NCI-H1694 (cell line): ENCODE measurements at regions not wholly inside any gene's neighbourhood (a gene's known extent, or its start where the extent isn't known, plus 50 kb on each side); places are given as distances from the start of the nearest gene placed in this dataset.
"Not testable (repeated sequence)": the region's sequence is repeated elsewhere in the genome, so short reads cannot be mapped to it uniquely, and the experiment has no call there.

Source experiments
- DNase-seq: peaks from one replicate; lab custom pipeline; 2025; lab: John Stamatoyannopoulos, UW

DNA sequence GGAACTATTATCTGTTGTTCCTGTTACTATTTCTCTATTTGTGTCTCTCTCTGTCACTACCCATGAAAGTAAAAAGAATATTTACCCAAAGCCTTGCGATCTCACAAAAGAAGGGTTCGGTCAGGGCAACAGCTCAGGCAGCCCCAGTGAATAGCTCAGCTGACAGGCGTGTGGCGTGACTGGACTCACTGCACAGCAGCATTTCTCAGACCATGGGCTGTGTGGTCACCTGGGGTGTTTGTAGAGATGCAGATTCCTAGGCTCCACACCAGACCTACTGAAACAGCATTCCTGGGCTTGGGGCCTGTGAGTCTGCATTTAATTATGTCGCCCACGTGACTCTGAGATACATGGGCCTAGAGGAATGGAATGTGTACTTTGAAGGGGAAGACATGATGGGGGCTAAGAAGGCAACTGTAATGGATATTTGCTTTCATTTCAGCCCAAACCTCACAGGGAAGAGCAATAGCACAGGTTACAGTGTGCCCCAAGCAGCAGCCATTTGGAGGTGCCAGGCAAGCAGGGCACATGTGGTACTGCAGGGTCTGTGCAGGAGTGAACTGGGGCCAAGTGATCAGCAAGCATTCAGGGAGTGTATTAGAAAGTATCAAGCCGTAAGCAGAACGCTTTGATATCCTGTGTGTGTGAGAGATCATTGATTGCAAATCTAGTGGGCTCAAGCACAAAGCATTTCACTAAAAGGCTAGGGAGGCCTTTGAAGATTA is 90.4 kb upstream of the RBMS1 start:
- DNase-seq, result no peak

DNA sequence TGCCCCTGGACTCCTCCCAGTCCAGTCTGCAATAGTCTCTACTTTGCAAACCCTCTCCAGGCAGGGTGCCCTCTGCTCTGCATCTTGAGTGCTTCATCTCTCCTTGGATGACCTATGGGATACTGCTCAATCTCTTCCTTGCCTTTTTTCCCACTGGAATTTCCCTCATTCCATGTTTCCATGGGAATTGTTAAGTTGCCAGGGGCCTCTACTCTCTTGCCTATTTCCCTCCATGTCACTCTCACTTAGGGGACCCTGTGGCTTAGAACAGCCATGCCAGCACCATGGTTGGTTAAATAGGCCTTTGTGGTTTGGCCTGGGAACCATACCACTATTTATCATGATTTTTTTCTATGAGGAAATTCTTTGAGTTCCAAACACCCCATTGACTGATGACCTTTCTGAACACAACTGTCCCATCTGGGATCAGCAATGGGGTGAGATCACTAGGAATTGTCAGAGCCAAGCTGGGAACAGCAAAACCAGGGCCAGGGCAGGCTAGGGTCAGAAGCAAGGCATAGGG is 91.4 kb upstream of the RBMS1 start:
- no peak for DNase-seq

DNA sequence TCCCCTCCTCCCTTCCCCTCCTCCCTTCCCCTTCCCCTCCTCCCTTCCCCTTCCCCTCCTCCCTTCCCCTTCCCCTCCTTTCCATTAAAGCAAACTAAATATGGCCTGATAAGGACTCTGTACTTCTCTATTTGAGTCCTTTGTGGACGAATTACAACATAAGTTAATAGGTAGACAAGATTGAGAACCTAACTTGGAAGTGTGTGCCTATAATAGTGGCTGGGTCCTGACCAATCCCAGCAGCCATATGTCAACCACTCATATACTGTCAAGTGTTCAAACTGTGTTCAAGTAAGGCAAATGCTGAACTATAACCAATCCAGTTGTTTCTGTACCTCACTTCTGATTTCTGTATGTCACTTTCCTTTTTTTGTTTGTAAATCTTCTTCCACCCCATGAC is 97.1 kb upstream of the RBMS1 start:
- no peak for DNase-seq

DNA sequence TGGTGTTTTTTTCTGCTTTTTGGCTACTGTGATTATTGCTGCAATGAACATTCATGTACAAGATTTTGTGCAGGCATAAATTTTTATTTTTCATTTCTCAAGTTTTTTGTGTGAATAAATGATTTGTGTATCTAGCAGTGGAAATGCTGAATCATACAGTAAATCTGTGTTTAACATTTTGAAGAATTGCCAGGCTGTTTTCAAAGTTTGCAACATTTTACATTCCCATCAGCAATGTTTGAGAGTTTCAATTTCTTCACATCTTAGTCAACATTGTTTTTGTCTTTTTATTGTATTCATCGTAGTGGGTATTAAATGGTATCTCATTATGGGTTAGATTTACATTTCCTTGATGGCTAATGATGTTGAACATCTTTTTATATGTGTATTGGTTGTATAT is 98.8 kb upstream of the RBMS1 start:
- DNase-seq, result no peak

DNA sequence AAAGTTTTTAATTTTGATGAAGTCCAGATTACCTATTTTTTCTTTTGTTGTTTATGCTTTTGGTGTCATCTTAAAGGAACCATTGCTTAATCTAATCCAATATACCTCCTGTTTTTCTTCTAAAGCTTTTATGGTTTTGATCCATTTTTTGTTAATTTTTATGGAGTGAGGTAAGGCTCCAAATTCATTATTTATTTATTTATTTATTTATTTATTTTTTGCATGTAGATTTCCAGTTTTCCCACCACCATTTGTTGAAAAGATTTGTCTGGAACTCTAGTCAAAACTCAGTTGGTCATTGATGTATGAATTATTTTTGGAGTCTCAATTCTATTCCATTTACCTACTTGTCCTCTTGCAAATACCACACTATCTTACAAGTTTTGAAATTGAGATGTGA is 99.4 kb upstream of the RBMS1 start:
- DNase-seq, result no peak

DNA sequence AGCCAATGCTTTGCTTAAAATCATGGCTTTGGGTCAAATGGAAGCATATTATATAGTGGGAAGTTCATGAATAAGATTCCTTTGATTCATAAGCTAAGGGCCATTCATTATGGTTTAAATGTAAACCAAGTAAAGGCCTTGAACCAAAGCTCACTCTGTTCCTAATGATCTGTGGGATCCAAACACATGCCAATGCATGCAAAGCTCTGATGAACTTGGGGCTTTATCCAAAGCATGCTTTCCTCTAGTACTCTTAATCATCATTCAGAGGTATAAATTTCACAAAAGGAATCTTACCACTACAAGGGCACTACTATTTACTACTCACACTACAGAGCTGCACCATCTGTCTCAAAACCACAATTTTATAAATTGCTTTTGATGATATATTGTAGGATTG is 102.8 kb upstream of the RBMS1 start:
- no peak for DNase-seq

DNA sequence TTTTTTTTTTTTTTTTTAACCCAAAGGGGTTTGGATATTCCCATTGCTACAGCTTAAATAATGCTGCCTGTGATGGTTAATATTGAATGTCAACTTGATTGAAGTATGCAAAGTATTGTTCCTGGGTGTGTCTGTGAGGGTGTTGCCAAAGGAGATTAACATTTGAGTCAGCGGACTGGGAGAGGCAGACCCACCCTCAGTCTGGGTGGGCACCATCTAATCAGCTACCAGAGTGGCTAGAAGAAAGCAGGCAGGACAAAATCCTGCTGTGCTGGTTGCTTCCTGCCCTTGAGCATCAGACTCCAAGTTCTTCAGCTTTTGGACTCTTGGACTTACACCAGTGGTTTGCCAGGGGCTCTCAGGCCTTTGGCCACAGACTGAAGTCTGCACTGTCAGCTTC is 106.8 kb upstream of the RBMS1 start:
- not testable (repeated sequence) for DNase-seq

DNA sequence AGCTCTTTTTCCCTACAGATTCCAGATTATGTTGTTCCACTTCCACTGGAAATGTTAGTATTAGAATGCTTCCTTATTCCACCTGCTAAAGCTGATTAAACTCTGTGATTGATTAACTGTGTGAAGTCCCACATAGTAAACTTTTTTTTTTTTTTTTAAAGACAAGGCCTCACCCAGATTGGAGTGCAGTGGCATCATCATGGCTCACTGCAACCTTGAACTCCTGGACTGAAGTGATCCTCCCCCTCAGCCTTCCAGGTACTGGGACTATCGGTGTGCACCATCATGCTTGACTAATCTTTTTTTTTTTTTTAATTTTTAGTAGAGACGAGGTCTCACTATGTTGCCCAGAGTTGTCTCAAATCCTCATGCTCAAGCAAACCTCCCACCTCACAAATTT is 108.5 kb upstream of the RBMS1 start:
- no peak for DNase-seq

DNA sequence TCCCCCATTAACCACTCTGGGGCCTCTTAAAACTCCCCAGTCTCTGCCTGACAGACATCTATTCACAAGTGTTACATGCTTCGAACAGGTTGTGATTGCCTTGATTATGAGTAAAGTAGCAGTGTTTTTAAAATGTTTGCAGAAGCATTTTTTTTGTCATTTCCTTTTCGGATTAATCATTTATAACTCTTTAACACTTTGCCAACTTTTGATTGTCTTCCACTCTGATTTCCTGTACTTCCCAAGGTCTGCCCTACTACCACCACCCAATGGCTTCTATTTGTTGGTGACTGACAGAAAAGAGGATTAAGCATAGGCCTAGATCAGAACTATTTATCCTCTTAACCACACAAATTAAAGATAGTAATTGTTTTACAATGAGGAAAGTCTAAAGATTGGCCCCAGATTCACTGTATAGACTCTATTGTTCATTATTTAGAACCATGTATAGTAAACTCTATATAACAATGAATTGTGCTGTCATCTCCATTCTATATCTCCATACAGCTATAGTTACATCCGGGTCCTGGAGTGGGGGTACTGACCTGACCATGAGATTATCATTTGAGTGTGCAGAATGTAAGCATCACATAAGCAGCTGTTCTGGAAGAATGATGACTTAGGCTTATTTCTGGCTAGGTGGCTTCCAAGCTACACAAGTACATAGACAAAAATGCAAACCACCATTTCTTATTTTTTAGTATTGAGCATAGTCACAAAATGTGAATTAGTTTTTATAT is 110.3 kb upstream of the RBMS1 start:
- no peak for DNase-seq

DNA sequence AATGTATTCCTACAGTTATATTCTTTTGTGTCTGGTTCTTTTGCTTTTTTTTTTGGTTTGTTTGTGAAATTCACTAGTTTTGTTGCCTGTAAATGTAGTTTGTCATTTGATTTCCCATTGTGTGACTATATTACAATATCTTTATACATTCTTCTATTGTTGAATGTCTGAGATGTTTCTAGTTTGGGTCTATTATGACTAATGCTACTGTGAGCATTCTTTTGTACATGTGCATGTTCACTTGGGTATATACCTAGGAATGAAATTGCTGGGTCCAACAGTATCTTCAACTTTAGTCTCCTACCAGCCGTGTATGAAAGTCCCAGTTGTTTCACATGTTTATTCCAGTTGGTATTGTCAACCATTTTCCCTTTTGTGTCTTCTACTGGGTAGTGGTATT is 112.7 kb upstream of the RBMS1 start:
- DNase-seq, result no peak

DNA sequence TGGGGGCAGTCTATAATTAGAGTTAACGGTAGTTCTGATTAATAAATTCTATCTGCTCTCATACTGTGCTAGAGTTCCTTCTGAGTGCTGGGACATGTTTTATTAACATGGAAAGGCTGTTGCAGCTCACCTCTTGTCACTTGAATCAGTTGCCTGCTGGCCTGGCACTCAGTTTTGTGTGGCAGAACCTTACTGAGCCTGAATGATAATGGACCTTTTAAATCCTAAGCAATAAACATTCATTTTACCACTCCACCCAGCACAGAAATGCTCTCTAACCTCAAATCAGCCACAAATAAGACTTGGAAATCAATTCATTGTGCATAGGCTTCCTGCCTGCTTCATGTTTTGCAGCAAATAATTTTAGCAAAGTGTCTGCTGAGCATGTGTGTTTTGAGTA is 115.0 kb upstream of the RBMS1 start:
- no peak for DNase-seq

DNA sequence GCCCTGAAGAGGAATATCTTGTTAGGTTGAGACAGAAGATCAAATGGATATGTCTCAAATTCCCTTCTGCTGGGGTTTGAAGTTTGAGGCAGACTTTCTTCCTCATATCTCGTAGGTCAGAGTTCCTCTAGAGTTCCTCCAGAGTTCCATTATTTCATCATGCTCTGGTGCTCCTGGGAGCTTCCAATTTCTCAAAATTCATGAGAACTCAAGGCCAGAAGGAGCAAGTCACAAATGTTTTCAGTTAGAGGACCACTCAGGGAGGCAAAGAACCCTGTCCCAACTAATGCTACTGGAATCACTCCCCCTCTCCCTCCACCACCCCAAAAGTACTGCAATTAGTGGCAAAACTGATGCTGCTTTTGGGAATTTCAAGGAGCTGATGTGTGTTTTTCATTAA is 115.7 kb upstream of the RBMS1 start:
- no peak for DNase-seq

DNA sequence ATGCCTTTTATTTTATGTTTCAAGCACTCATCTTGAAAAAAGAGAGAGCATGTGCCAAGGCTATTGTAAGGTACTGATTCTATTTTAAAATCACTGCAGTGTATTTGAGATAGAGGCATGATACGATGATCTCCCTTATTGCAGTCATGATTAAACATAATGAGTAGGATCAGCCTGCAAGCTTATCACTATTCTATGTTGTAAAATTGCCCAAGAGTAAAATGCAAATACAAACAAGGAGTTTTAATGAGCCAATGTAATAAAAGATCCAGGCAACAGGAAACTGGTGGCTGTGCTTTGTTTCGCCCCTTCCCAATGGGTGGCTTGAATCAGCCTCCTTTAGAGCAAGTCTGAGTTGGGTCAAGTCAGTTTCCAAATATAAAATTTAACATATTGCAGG is 116.4 kb upstream of the RBMS1 start:
- DNase-seq, result no peak

DNA sequence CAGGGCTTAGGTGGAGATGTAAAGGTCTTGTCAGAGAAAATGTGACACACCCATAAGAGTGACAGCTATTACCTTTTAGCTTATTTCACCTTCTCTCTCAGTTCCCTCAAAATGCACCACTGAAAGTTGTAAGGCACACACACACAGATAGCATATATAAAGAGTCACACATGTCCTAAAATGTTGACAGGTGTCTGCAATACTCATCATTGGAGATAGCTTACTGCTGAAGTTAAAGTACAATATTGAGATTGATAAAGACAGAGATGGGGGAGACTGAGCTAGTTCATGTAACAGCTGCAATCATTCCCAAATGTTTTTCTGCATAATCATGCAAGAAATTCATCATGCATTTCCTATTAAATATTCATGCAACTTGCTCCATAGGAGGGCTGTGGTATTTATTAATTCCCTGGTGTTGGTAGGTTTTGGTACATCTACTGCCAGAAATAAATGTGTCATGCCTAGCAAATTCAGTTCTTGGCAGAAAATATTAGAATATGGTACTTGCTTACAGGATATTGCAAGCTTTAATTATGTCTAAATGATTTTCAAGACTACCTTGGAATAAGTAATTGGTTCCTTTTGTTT is 118.8 kb upstream of the RBMS1 start:
- DNase-seq, result no peak

DNA sequence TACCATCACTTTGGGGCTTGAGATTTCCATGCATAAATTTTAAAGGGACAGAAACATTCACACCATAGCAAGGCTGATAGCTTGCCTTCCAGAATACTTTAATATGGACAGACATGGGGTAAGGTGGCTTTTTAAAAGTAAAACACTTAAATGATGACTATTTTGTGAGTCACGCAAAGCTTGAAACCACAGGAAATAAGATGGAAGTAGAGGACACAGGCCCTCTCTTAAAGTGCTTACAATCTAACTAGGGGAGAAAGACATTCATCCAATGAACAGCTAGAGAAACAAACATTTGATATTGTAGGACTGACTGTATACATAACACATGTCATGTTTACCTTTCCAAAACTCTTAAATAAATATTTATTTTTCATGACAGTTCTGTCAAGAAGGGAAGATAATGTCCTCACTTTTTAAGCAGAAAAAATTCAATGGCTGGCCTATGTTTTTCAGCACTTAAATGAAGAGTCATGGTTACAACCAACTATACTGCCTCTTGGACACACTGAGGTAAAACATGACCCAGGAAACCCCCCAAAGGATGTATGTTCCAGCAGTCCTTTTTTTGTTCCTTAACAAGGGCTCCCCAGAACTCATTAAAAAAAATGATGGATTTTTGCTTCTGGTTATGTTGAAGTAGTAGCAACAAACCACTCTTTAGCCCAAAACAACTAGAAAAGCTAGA is 120.0 kb upstream of the RBMS1 start:
- no peak for DNase-seq

DNA sequence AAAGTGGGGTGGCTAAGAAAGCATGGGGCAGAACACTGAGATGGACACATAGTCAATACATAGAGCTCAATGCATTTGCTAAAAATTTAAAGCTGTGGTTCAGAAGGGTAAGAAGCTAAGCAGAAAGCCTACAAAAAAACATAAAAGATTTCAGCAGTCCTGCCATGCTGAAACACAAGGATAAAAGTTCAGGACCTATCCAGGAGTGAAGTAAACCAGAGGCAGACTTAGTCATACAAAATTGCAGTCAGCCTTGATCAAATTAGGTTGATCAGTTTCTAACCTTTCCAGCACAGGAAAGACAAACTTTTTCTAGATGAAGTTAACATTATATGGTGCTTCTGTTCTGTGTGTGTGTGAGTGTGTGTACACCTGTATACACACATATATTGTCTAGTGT is 120.8 kb upstream of the RBMS1 start:
- DNase-seq, result no peak

DNA sequence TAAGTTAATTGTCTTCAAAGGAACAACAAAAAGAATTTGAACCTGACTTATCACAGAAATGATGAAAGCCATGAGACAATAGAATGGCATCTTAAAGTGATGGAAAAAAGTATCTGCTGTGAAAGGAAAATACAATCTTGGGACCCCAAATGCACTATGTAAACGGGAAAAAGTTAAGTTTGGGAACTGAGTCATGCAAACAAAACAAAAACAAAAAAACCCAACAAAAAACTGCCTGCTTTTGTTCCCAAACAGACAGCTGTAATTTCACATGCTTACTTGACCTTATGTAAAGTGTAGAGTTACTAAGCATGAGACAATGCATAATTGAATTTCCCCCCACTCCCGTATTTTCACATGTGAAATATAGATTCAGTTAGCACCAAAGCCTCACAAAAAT is 122.1 kb upstream of the RBMS1 start:
- no peak for DNase-seq

DNA sequence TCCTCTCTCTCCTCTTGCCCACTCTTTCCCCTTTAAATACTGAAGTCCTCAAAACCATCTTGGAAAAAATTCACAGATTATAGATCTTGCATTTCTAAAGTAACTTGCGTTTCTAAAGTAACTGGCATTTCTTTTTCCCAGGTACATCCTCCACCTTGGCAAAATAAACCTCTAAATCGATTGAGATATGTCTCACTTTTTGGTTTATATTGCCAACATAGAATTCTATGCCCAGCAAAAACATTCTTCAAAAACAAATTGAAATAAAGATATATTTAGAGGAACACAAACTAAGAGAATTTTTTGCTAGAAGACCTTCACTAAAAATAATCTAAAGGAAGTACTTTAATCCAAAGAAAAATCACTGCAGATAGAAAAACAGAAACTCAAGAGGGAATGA is 122.5 kb upstream of the RBMS1 start:
- no peak for DNase-seq

DNA sequence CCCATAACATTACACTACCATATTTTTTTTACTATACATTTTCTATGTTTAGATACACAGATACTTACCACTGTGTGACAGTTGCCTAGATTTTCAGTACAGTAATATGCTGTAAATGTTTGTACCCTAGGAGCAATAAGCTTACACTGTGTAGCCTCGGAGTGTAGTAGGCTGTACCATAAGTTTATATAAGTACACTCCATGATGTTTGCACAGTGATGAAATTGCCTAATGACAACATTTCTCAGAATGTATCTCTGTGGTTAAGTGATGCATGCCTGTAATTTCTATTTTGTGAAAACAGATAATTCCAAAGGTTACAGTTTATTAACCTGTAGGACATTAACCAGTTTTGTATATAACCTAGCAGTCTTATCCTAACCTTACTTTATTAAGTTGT is 128.1 kb upstream of the RBMS1 start:
- no peak for DNase-seq

DNA sequence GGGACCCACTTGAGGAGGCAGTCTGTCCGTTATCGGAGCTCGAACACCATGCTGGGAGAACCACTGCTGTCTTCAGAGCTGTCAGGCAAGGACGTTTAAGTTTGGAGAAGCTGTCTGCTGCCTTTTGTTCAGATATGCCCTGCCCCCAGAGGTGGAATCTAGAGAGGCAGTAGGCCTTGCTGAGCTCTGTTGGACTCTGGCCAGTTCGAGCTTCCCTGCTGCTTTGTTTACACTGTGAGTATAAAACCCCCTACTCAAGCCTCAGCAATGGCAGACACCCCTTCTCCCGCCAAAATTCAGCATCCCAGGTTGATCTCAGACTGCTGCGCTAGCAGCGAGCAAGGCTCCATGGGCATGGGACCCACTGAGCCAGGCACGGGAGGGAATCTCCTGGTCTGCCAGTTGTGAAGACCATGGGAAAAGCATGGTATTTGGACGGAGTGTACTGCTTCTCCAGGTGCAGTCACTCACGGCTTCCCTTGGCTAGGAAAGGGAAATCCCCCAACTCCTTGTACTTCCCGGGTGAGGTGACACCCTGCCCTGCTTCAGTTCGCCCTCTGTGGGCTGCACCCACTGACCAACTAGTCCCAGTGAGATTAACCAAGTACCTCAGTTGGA is 134.5 kb upstream of the RBMS1 start:
- not testable (repeated sequence) for DNase-seq

DNA sequence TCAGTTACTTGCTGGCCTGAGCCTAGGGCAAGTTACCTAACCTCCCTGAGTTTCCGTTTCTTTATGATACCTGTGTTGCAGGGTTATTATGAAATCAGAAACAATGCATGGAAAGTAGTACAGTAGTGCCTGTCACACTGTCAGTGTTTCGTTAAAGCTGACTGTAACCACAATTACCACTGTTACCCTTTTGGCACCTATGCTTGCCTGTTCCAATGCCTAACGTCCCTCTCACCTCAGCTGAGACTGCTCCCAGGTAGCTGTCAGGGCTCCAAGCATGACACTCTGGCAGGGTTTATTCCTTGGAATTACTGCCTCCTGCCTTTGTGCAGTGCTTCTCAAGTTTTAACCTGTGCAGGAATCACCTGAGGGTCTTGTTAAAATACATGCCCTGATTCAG is 135.2 kb upstream of the RBMS1 start:
- DNase-seq, result no peak
